Endothelial cell of umbilical vein (primary cell): ENCODE measurements at regions not wholly inside any gene's neighbourhood (a gene's known extent, or its start where the extent isn't known, plus 50 kb on each side); places are given as distances from the start of the nearest gene placed in this dataset.

Experiments
- EZH2 ChIP-seq: IDR thresholded peaks from 2 replicates; pipeline ENCODE4 v1.6.1; 2012; ENCODE audit warnings: borderline replicate concordance, low read depth, mild to moderate bottlenecking, moderate library complexity, low read length, inconsistent platforms; ENCODE audit not compliant: severe bottlenecking
- JUN ChIP-seq: IDR thresholded peaks from 2 replicates; pipeline ENCODE4 v1.6.1; 2011; ENCODE audit warnings: borderline replicate concordance, low read depth; ENCODE audit not compliant: insufficient read length, insufficient read depth
- POLR2A ChIP-seq: IDR thresholded peaks from 2 replicates; pipeline ENCODE4 v1.6.1; 2012; ENCODE audit warnings: low read depth, mild to moderate bottlenecking, control low read depth, low read length
- POLR2AphosphoS5 ChIP-seq: IDR thresholded peaks from 2 replicates; pipeline ENCODE4 v1.6.1; 2012; ENCODE audit warnings: low read depth, mild to moderate bottlenecking, control low read depth, low read length, moderate library complexity; ENCODE audit not compliant: insufficient read depth
- TF ChIP-seq, protein P1 (sequence below), 2 donors: IDR thresholded peaks; 1 replicate in 1 of 2; 2 replicates in 1 of 2; pipeline ENCODE4 v1.5.1; 2011; ENCODE audit warnings: low read length in 2 of 2, mild to moderate bottlenecking in 2 of 2, moderate library complexity in 2 of 2, control low read depth in 1 of 2, inconsistent platforms in 1 of 2, low read depth in 1 of 2; ENCODE audit not compliant: insufficient read depth in 1 of 2; ENCODE audit errors: extremely low read depth in 1 of 2

DNA sequence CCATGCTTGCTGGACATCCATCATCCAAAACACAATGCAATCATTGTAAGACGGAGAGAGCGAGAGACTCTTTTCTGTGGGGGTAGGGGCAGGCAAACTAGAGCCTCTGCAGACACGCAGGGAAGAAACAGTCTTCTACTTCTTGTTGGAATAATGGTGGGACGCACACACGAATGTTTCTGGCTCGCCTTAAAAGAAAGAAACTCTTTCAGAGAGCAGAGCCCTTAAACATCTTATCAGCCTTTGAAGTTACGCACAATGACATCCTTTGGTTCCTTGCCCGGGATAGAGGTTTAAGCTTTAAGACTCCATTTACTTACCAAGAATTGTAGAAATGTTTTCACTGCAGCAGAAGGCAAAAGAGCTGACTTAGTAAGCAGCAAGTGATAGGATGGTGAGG, 133.8 kb upstream of the FOXN3 start:
- TF ChIP-seq, protein P1, sequence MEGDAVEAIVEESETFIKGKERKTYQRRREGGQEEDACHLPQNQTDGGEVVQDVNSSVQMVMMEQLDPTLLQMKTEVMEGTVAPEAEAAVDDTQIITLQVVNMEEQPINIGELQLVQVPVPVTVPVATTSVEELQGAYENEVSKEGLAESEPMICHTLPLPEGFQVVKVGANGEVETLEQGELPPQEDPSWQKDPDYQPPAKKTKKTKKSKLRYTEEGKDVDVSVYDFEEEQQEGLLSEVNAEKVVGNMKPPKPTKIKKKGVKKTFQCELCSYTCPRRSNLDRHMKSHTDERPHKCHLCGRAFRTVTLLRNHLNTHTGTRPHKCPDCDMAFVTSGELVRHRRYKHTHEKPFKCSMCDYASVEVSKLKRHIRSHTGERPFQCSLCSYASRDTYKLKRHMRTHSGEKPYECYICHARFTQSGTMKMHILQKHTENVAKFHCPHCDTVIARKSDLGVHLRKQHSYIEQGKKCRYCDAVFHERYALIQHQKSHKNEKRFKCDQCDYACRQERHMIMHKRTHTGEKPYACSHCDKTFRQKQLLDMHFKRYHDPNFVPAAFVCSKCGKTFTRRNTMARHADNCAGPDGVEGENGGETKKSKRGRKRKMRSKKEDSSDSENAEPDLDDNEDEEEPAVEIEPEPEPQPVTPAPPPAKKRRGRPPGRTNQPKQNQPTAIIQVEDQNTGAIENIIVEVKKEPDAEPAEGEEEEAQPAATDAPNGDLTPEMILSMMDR (IDR thresholded peaks at IDR 0.05; ENCODE audit: extremely low read depth in 1 of 2, insufficient read depth in 1 of 2, low read depth in 1 of 2, low read length in 2 of 2): no peak
- TF ChIP-seq EZH2: no peak
- no peak for TF ChIP-seq POLR2AphosphoS5
- TF ChIP-seq POLR2A: no peak
- TF ChIP-seq JUN: no peak
